Frontal cortex (tissue), 3 donors: ENCODE measurements at regions not wholly inside any gene's neighbourhood (a gene's known extent, or its start where the extent isn't known, plus 50 kb on each side); places are given as distances from the start of the nearest gene placed in this dataset.

Experiments
- DNase-seq, 2 donors: peaks; one replicate each; pipeline ENCODE4 v3.0.0; 2012; ENCODE audit warnings: low spot score in 2 of 2
- FAIRE-seq: peaks from 2 replicates; lab custom pipeline; 2012; peaks lifted over from hg19 to GRCh38; lab: Jason Lieb, UNC
- donor health status: control.
- donor health status: control.
- donor health status: control.

DNA sequence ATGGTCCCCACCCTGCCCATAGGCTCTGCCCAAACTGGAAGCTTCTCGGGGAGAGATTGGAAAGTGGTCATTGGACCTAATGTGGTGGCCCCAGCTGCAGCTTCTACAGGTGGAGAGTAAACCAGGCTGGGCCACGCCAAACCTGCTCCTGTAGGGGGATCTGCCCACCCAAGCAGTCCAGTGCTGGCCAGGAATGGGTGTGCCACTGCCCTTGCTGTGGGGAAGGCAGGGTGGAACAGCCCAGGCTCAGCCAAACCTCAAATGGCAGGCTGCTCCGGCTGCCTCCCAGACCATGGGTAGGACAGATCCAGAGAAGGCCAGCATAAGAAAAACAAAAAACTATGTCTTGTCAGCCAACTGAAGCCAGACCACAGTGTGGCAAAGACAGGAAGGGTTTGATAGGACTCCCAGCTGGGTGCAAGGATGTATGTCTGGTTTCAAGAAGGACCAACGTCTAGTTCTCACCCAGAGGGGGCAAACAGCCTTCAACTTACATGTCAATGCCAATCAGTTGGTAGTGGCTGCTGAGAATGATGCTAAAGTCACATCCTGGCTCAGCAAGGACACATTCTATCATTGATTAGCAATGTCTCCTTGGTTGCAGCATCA lies 267.3 kb downstream of the UACA start:
- no peak for FAIRE-seq
- no peak for DNase-seq

DNA sequence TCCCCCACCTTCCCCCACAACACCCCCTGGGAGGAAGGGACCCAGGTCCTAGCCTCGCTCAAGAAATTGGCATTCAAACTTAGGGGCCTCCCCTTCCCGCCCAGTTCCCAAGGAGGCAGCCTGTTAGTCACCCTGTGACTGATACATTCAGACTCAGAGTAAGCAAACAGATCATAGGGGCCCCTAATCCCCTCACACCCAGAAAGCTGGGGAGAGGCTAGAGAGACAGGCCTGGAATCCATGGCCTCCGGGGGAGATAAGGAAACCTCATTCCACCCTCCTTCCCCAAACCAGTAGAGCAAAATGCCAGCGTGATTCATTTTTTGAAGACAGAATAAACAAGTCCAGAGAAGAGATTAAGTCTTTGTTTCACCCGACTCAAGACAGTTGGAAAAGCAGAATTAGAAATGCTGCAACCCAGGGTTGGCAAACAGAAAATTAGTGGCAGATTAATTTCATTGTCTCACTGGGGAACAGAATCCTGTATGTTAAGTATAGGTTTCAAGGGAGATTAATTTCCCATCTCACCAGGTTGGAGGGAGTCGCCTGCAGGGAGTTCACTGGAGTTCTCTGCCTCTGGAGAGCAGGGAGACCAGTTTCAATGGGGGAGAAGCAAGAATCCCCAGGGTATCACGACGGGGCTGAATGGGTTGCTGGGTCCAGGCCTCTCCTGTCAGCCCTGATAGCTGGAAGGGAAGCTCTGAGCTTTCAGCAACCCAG lies 268.3 kb downstream of the UACA start:
- FAIRE-seq: no peak
- DNase-seq: no peak

DNA sequence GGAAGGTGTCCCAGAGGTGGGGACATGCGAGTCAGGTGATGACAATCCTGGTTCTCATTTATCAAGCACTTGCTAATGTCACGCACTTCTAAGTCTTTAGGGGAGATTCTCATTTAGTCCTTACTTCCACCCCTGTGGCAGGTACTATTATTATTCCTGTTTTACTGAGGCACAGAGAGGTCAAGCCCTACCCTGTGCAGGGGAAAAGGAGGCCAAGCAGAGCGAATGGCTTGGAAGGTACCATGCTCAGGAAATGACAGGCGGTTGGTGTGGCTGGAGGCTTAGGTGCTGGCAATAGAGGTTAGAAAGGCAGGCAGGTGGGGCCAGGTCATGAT lies 268.9 kb downstream of the UACA start:
- no peak for DNase-seq
- FAIRE-seq: no peak

DNA sequence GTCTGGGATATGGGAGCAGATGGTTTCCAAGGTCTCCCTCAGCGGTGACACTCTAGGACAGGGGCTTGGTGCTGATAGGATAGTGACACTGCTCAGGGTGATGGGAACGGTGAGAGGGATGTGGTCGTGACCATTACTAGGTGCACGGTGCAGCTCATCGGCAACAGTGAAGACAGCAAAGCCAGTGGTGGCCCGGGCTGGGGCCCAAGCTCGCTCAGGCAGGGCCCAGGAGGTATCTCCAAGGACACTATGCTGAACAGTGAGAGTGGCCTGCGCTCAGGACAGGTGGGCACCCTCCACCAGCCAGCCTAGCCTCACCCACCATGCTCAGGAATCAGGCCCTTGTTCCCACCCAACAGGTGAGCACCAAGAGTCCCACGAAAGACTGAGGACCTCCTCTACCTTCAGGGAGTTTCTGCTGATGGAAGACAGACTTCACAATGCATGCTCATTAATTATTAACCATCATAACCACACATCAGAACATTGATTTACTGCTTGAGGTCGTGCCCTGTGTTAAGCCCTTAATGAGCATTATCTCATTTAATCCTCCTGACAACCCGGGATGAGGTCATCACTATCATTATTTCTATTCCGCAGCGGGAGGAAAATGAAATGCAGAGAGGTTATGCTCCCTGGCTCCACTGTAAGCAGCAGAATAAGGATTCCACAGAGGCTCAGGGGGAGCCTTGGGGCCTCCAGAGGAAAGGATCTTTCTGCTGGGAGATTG lies 269.4 kb downstream of the UACA start:
- no peak for FAIRE-seq
- DNase-seq: no peak

DNA sequence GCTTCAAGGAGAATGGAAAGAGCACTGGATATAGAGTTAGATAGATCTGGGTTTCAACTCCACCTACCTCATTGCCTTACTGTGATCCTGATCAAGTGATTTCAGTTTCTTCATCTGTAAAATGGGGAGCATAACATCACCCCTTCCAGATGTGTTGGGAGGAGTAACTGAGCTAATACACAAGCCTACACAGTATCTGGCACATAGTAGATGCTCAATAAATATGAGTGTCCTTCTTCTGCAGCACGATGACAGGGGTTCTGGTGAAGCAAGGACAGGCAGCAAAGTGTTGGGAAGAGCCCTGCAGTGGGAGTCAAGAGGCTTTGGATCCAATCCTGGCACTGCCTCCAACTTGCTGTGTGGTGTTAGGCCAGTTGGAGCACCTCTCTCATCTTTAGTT lies 270.0 kb downstream of the UACA start:
- DNase-seq (no peak), FAIRE-seq (no peak)

DNA sequence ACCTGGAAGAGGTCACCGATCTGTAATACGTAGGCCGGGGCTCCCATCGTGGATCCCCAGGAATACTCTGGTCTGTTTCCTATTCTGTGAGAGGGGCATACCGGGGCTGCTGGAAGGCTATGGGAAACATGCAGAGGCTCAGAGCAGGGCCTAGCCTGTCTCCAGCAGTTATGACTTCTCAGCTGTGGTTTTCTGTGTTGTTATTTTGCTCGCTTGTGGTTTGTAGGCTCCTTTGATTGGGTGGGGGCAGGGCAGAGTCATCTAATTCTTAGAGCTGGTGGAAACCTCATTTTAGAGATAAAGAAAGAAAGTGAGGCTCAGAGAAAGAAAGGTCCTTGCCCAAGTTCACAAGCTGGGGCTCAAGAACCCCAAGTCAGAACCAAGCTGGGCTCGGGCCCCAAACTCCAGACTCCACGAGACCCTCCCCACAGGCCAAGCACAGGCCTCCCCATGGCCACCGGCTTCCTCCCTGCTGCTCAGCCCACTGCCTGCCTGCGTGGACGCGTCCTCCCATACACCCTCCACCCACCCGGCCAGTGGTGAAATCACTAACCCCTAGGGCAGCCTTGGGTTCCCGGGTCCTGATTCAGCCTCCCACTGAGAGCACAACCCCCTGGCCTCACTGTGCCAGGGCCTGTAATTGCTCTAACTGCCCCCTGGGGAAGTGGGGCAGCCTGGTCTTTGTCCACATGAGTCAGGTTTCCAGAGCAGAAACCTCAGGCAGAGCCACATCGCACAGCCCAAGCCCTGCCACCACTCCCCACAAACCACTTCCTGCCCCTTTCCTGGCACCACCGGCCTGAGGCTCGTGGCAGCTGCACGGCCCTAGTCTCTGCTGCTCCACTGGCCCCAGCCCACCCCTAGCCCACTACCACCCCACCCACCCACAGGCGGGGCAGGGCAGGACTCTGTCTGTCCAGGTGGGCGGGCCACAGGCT lies 270.8 kb downstream of the UACA start:
- DNase-seq: no peak
- FAIRE-seq: no peak

DNA sequence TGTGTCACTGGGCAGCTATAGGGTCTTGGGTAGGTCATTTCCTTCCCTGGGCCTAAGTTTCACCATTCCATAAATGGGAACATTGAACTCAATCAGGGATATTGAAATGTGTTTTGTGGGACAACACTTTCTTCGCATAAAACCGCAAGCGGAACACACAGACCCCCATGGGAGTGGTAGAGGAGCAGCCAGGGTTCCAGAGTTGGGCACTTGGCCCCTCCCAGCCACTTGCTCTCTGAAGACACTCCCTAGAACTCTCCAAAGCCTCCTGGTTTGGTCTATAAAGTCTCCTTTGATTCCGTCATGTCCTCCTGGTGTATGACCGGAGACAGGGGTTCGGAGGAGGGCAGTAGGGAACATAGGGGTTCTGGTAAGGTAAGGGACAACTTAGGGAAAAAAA lies 271.7 kb downstream of the UACA start:
- DNase-seq (no peak), FAIRE-seq (no peak)

DNA sequence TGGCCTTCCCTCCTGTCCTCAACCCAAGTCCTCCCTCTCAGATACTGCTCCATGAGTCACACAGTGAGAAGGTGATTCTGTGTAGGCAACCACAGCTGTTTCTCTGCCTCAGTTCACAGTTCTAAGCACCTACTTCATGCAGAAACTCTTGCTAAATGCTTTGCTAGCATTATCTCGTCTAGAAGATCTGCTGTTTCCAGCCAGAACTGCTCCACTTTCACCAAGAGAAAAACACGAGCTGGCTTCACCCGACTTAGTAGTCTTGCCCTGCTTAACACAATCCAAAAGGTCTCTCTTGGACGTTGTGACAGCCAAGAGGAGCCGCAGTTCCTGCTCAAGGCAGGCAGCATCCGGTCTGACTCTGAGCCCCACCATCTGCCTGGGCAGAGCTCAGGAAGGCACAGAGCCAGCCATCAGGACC lies 272.1 kb downstream of the UACA start:
- no peak for FAIRE-seq
- no peak for DNase-seq

DNA sequence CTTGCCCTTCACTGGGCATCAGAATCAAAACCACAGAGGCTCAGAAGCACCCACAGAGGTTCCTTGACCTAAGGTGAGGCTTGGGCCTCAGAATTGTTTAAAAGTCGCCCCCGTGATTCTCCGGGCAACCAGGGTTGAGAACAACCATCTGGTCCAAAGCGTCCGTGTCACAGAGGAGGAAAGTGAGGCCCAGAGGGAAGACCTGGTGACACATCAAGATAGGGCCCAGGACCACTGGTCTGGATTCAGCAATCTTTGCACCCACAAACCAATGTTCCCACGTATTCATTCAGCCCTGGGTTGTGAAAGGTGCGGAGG lies 272.6 kb downstream of the UACA start:
- FAIRE-seq: no peak
- DNase-seq: no peak

DNA sequence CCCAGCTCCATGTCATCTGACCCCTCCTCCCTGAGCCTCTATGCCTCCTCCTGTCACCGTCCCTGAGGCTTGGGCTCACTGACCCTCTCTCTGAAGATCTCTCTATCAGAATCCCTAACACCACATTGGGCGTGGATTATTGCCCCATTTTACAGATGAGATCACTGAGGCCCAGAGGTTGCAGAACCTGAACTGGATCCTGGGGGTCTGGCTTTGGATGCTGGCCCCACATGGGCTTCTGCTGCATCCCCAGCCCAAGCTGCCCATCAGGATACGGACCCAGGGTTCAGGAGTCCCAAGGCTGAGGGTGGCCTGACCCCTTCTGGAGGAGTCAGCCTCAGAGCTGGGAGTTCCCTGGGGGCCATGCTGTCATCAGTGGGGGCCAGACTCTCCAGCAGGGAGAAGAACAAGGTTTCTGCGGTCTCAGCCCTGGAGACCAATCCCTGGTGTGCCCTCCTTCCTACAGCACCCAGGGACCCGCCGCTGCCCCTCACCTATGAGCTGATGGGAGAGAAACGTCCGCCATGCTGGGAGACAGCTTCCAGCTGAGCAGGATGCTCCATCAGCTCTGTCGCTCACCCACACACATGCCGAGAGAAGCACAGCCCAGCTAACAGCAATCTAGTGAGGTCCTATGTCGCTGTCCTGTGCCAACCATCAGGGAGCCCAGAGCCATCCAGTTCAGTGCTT lies 273.1 kb downstream of the UACA start:
- FAIRE-seq (no peak), DNase-seq (no peak)

DNA sequence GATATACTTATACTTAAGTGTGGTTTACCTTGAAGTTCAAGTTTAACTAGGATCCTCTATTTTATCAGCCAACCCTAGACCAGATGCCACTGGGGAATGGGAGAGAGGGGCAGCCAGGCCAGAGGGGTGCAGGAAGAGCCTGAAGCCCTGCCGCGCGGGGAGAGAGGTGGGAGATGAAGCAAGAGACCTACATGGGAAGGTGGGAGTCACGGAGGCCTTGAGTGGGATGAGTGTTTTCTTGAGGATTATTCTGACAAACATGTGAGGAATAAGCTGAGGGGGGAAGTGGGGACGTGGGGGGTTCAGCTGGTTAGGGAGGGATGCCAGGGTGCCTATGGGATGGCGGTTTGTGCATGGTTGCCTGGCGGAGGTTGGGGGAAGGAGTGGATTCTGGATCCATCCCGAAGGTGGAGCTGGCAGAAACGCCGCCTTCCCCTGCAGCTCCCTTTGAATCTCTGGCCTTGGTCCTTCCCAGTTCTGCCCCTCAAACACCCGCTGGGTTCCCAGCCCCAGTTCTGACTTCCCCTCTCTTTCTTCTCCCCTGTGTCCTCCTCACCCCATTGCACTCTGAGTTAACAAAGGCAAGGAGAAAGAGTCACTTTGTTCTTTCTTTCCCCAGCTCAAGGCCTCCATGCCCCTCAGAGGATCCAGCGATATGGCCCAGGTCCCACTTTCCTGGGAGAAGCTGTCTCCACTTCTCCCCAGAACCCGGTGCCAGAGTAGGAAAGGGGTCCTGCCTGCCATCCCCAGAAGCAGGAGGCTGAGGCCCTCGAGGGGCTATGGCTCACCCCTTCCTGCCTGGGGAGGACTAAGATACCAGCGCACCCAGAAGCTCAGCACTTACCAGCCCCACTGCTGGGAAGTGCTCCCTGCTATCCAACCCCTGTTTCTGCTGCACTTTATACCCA lies 274.2 kb downstream of the UACA start:
- no peak for FAIRE-seq
- DNase-seq: no peak

DNA sequence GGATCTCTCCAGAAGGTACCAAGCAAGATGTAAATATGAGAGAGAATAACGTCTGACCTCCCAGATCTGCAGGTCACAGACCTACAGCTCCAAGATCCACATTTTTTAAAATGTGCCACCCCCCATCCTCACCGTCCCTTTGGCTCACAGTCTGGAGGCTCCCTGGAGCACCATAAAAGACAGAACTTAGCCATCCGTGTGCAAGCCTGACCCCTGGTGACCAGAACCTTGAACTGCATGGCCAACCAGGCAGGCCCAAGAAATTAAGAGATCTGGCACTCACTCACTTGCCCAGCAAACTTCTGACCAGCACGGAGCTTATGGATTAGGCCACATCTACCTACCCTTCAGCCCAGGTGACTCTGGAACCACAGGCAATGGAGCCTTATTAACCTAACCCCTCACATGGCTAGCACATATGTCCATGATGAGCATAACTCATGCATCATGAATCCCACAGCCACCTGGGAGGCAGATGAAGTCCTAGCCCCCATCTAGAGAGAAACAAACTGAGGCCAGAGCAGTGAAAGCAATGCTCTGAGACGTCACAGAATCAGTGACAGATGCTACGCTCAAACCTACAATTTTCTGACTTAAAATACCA lies 275.3 kb downstream of the UACA start:
- FAIRE-seq (no peak), DNase-seq (peak; percentile 64 to 84)

DNA sequence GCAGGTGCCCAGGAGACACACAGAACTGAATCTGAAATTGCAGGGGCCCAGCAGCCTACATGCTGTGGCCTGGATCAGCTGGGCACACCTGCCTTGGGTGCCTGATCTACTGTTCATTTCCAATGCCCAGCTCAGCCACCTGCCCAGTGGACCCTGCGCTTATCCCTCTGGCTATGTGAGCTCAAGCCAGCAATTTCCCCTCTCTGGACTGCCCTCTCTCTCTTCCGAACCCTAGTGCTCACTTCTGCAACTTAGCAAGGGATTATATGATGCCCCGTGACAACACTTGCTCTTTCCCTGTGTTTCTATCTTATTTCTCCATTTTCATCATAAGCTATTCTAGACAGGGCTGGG lies 276.0 kb downstream of the UACA start:
- no peak for DNase-seq
- no peak for FAIRE-seq

DNA sequence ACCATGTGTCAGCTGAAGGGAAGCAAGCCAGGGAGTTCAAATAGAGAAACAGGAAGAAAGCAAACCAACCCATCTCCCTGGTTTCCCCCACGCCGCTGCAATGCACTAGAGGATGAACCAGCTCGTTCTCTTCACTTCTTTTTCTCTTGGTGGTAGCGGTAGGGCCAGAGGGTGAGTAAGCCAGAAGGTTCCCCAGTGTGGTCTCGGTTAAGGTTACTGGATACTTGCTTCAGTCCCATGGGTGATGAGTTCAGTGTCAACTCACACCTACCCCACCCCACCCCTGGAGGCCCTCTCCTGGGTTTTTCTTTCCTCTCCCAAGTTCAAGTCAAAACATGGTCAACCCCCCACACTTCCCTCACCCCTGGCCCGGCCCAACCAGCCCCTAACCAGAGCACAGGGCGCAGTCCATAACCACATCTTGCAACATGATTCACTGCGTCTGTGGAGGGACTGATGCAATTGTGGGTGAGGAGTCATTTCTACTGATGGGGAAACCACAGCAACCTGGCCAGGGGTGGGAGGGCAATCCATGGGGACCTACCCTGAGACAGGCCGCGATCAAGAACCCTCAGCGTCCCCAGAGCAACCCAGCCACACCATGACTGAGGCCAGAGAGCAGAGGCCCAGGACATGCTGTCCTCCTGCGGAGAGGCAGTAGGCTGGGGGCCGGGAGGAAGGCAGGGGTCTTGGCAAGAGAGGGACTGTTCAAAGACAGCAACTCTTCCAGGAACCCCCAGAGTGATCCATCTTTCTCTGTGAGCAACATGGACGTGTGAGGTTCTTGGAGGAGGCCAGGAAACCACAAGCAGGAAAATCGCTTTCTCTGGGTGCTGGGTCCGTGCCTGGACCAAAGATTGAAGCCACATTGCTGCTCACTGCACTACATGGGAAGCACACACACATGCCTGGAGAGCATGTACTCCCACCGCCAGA lies 276.6 kb downstream of the UACA start:
- DNase-seq (no peak), FAIRE-seq (no peak)

DNA sequence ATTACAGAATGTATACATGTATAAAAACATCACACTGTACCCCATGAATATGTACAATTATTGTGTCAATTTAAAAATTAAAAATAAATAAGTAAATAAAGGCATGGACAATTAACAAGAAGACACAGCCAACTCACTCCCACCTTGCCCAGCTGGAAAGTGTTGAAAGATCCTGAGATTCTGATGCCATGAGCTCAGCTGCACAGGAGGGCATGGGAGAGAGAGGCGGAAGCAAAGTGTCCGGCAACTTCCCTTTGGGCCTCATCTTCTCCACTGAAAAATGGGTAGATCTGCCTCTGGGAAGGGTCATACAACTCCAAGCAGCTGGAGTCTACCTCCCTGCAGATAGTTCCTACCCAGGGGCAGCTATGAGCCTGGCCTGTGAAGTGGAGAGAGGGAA lies 277.3 kb downstream of the UACA start:
- FAIRE-seq: no peak

DNA sequence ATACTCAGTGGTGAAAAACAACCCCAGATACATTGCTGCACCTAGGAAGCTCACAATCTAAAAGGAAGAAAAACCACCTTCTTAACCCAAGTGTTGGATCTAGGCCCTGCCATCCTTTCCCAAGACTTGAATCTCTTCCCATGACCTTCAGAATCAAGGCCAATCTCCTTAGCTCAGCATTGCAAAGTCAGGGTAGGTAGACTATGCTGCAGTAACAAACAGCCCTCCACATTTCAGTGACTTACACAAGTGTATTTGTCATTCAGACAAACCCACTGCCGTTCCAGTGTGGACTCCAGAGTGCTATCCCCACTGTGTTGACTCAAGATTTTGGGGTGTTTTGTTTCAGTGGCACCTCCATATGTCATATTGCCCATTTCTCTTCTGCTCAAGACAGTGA lies 278.4 kb downstream of the UACA start:
- DNase-seq (no peak), FAIRE-seq (no peak)

More for the DNA sequence above, 277.3 kb downstream of the UACA start:
- DNase-seq: no peak

DNA sequence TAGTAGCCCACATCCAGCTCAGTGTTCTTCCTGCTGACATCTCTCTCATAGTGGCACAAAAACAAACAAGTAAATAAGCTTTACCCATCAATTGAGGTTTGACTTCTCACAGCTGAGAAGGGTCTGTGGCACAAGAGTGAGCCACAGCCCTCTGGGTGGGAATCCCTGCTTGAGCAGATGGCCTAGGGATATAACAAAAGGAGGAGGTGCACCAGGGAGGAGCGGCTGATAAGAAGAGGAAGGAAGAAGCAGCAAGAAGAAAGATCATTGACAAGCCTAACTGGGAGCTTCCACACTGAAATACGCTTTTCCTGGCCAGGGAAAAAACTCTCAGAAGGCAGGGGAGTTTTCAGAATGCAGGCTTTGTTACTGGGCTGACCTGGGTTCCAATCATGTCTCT lies 279.8 kb downstream of the UACA start:
- DNase-seq (no peak), FAIRE-seq (no peak)
